Posterior cingulate gyrus (tissue), 11 donors: ENCODE measurements at regions not wholly inside any gene's neighbourhood (a gene's known extent, or its start where the extent isn't known, plus 50 kb on each side); places are given as distances from the start of the nearest gene placed in this dataset.

Source experiments
- DNase-seq, 10 donors: peaks; one replicate each; pipeline versions ENCODE4 v3.0.0 to v3.0.0-alpha.2; 2020 to 2021; ENCODE audit warnings: mixed read lengths in 3 of 10
- intact Hi-C: fragments of 100-400 bp; cut with DNase I; formaldehyde crosslinking; loops from one replicate; pipeline ENCODE4 v1.15.1; 2023

DNA sequence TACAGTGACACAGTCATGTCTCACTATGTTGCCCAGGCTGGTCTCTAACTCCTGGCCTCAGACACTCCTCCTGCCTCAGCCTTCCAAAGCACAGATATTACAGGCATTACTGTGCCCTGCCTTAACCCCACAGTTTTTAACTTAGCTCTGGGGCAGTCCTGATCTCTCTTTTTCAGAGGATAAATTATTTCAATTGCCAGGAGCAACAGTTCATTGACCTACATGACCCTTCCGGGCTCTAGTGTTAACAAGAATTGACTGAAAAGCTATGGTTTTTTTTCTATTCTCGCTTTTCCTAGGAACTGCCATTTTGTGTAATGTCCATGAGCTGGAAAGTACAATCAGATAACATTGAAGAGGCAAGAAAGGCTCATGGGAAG, 92.8 kb downstream of the HNRNPLL start:
- intact Hi-C loops = no loop called here
- no peak for DNase-seq

DNA sequence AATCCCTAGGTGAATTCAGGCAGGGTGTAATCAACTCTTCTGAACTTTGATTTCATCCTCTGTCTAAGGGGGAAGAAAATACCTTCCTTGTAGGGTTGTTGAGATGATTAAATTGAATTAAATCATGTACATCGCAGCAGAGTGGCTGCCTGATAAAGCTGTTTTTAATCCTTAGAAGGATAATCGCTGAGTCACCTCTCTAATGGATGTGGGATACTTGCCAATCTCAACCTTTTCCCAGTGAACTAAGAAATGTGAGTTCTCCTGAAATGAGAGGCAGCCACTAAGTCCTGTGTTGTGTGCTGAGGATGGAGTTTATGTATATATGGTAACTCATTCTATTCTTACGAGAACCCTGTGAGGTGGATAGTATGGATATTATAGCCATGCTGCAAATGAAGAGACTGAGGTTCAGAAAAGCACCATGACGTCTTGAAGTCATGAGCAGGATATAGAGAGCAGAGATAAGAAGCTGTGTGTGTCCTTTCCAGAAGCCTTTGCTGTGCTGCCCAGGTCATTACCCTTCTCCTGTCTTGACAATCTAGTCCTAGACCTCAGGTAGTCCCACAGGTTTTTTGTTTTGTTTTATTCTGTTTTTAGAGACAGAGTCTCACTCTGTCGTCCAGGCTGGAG, 93.3 kb downstream of the HNRNPLL start:
- intact Hi-C loops = no loop called here
- DNase-seq = no peak

GRCh38 chr2:38508311-38509039, 94.3 kb downstream of the HNRNPLL start:
- intact Hi-C loops = no loop called here
- DNase-seq = peak in 8 of 10 donors; percentile 21 to 87 (median 62)

DNA sequence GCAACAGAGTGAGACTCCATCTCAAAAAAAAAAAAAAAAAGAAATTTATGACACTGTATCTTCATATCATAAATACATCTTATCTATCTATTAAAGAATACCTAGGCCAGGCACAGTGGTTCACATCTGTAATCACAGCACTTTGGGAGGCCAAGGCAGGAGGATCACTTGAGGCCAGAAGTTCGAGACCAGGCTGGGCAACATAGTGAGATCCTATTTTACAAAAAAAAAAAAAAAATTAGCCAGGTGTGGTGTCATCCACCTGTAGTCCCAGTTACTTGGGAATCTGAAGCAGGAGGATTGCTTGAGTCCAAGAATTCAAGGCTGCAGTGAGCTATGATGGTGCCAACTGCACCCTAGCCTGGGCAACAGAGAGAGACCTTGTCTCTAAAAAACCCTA, 95.0 kb downstream of the HNRNPLL start:
- intact Hi-C loops = no loop called here
- no peak for DNase-seq

DNA sequence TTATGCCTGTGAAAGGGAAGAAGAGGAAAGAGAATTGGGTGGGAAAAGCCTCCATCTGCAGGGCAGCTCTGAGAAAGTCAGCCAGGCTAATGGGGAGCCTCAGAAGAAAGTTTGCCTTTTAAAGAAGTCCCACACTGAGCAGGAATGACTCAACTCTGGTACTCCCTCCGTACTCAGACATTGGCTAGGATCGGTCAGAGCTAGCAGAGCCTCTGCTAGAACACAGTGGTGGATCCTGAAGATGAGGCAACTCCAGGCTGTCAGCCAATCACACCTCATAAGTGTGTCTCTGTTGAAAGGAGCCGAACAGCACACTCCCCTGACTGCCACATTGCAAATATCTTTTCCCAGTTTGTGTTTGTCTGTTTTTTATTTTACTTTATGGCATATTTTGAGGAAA, 96.9 kb downstream of the HNRNPLL start:
- DNase-seq = peak in 3 of 10 donors; percentile 22 to 88 (median 44)
- intact Hi-C loops = no loop called here

DNA sequence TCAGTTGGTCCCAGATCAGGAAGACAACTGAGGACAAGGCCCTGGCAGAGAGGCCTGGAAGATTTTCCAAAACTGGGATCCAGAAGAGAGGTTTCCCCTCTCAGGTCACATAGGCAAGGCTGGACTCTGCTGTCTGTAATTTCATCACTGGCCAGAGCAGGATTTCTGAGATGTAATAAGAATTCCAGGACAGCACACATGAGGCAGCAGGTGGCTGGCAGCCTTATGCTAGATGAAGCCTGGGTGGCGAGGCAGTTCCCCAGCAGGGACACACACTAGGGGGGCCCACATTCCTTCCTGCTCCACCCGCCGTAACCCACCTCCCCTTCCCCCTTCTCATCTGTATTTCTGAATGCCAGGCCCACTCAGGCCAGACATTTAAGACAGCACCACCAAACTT, 98.6 kb downstream of the HNRNPLL start:
- no peak for DNase-seq
- intact Hi-C loops = no loop called here

GRCh38 chr2:38502107-38502506, 100.6 kb downstream of the HNRNPLL start:
- no peak for DNase-seq
- intact Hi-C loops = no loop called here

DNA sequence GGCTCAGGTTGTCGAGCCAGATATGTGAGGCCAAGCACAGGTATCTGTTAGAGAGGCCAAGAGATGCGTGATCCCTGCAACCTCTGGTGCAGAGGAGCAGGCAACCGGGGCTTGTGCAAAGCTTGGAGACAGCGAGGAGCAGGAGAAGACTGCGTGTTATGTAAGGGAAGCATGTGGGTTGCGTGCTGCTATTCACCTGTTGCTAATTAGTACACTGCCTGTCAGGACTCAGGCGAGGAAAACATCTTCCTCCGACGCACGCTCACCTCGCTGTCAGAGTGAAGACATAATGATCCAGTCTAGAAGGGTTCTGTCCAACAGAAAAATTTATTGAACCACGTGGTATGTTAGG, 102.5 kb downstream of the HNRNPLL start:
- DNase-seq = no peak
- intact Hi-C loops = no loop called here

GRCh38 chr2:38499548-38500282, 103.0 kb downstream of the HNRNPLL start:
- DNase-seq = no peak
- intact Hi-C loops = no loop called here

GRCh38 chr2:38498045-38498481, 104.7 kb downstream of the HNRNPLL start:
- intact Hi-C loops = no loop called here
- no peak for DNase-seq

DNA sequence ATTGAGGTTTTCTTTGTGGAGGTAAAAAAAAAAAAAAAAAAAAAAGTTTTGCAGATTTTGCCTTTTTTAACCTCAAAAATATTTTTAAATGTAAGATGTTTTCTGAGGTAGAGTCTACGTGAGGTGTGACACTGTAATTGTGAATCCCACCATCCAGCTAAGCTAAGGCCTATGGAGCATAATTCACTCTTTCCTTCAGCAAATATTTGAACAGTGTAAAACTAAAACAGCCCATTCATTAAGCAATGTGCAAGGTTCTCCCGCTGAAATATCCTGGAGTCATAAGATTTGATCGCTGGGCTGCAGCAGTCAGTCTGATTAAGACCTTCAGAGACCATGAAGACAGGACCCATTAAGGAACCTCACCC, 105.1 kb downstream of the HNRNPLL start:
- no peak for DNase-seq
- intact Hi-C loops = no loop called here

DNA sequence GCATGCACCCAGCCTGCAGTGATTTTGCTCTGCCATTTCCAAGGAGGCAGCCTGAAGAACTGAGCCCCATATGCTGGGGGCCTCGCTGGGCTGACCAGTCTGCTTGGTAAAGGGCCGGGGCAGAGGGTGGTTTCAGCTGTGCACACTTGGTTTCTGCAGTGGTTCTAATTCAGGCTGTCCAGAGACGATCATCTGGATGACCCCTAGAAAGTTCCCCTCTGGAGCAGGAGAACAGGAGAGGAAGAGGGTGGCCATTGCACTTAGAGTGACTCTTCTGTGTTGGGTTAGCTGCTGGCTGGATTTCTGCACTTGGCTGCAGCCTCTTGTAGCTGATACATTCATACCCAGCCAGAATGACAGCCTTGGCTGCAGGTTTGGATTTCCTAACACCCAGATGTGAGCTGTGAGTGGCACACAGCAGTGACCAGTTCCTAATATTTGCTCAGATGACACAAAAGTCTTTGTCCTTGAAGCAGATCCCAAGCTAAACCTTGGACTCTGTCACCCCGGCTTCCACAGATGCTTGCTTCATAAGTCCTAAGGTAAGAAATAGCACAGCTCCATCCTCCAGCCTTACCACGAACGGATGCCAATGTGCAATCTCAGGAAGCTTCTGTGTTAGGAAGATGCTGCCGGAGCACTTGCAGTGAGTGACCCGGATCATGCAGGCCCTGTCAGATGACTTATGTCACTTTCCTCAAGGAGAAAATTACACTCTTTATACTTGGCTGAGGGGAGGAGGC, 105.6 kb downstream of the HNRNPLL start:
- no peak for DNase-seq
- intact Hi-C loops = no loop called here

GRCh38 chr2:38495880-38496279, 106.8 kb downstream of the HNRNPLL start:
- intact Hi-C loops = no loop called here
- DNase-seq = no peak

DNA sequence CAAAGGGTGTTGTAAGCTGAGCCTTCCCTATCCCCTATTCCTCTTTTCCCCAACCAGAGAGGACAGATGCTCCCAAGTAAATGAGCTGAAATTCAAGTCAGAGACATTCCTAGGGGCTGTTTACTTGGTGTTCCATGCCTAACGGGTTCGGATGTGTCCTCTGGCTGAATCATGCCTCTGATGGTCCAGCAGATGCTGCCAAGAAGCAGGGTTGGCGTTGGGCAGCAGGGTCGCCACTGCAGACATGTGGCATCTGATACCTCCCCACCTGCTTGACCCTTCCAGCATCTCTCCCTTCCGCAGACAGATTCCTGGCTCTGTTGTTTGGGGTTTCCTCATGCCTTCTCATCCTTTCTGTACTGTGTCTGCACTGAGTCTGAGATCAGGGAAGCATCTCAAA, 108.3 kb downstream of the HNRNPLL start:
- intact Hi-C loops = no loop called here

GRCh38 chr2:38492042-38492615, 110.6 kb downstream of the HNRNPLL start:
- DNase-seq = no peak
- intact Hi-C loops = no loop called here

More for the DNA sequence above, 108.3 kb downstream of the HNRNPLL start:
- no peak for DNase-seq

DNA sequence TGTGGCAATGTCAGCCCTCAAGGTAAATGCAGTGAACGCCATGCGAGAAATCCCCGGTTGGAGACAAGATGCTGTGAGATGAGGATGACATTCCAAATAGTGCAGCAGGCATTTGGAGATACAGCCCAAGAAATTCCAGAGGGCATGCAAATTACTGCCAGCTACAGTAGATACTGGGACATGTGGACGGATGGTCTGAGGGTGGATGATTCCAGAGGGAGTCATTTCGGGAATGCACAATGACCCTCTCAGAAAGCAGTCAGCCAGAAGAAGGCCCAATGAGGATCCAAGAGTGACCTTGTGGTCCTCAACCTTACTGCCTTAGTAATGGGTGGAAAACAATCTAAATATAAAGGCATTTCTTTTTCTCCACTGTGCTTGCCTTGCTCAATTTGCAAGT, 111.3 kb downstream of the HNRNPLL start:
- peak in 1 of 10 donors; percentile 7 for DNase-seq

DNA sequence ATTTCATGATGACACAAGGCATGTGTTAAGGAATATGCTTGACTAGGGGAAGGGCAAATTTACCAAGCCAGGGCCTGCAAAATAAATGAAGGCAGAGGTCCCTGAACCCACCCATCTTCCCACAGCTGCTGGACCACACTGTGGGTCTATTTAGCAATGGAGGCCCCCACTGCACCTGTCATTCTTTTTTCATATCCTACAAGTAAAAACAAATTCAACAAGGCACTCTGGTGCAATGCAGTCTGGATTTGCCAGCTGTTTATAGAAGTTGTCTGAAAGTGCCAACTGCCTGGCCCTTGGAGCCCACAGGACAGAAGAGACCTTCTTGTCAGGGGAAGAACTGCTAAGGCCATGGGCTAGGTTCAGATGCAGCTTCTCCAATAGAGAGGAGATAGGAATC, 112.8 kb upstream of the ATL2 start:
- peak in 1 of 10 donors; percentile 3 for DNase-seq
- intact Hi-C loops = no loop called here

More for the DNA sequence above, 111.3 kb downstream of the HNRNPLL start:
- intact Hi-C loops = no loop called here

DNA sequence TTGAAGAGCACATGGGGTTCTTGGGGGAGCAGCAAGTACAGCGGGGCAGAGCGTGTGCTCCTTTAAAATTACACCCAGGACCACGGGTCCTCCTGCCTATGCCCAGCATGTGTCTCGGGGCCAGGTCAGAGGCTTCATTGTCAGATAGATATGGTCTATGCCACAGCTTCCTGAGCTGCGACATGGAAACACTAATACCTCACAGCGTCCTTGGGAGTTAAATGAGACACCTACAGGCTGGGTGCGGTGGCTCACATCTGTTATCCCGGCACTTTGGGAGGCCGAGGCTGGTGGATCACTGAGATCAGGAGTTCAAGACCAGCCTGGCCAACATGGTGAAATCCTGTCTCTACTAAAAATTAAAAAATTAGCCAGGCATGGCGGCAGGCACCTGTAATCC, 110.8 kb upstream of the ATL2 start:
- DNase-seq = peak in 1 of 10 donors; percentile 57
- intact Hi-C loops = no loop called here

- intact Hi-C loops = no loop called here
- peak in 1 of 10 donors; percentile 51 for DNase-seq
Observed at GRCh38 chr2:38486213-38487026, 109.3 kb upstream of the ATL2 start.

DNA sequence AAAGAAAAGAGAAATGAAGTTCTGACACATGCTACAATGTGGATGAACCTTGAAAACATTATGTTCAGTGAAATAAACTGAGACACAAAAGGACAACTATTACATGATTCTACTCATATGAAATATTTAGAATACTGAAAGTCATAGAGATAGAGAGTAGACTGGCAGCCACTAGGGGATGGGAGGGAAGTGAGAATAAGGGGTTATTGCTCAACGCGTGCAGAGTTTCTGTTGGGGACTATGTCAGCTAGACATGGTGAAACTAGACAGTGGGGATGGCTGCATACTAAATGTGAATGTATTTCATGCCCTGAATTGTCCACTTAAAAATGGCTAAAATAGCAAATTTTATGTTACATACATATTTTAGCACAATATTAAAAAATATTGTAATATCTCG, 108.7 kb upstream of the ATL2 start:
- intact Hi-C loops = no loop called here
- DNase-seq = peak in 1 of 10 donors; percentile 9
